ENCODE measurements at regions not wholly inside any gene's neighbourhood (a gene's known extent, or its start where the extent isn't known, plus 50 kb on each side); places are given as distances from the start of the nearest gene placed in this dataset.

DNA sequence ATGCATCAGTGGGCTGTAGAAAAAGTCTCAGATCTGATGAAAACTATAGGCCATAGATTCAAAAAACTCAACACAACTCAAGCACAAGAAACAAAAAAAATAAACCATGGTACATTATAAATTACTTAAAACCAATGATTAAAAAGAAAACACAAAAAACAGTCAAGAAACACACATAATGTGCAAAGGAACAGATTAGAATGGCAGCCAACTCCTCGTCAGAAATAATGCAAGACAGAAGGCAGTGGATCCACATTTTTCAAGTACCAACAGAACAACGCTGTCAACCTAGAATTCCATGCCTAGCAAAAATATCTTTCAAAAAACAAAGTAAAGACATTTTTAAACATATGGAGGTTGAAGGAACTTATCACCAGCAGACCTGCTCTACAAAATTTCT is 69.7 kb downstream of the PSMB1 start:
- no peak for DNase-seq (ENCODE audit: low read depth)

DNA sequence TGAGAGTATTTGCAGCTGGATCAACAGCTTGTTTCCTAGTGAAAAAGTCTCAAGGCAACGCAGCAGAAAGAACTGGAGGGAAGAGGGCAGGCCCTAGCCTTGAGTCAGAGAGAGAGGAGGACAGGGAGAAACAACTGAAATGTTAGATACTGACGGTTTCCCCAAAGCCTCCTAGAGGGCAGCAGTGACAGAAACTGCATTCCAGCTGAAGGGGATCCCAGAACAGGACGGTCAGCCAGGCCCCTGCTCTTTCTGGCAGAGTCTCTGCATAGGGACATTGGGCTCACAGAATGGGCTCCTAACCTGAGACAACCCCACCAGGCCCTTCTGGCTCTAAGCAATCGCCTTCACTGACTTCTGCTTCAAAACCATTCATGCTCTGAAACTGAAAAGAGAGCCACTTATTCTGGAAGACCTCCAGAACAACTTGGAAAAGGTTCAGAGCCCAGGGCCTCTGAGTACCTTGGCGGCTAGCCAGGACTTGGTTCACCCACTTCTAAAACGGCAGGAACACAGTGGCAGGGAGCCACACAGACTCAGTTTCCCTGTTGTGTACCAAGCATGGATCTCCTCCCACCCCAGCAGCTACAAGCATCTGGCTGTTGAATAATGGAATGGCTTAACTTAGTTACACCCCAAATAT is 72.9 kb downstream of the PSMB1 start:
- DNase-seq (ENCODE audit: low read depth) = peak; percentile 29

DNA sequence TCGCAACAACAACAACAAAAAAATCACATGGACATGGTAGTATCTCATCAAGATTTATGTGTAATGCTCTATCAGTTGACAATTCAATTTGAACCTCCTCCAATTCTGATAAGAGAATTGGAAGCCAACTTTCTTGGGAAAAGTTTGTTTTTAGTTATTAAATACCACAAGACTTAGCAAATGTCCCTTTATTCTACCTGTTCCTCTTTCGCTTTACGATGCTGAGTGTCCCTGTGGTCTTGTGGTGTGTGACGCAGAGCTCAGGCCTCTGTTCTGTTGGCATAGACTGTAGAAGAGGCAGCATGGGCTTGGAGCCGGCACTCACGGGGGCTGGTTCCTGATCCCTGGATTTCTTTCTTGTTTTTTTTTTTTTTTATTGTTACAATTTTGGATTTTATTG is 76.7 kb downstream of the PSMB1 start:
- no peak for DNase-seq (ENCODE audit: low read depth)

DNA sequence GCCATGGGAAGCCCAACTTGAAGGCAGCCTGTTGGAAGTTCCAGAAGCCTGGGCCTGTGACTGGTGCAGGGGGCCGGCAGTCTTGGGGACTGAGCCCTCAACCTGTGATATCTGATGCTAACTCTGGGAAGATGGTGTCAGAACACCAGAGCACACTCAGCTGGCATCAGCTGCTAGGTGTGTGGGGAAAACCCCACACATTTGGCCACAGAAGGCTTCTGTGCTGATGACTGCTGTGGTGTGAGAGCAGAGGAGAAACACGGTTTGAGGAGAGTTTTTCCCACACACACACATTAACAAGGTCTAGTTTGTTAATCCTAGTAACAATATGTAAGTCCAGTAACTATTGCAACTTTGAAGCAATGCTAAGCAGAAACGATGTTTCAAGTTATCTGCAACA is 78.0 kb downstream of the PSMB1 start:
- no peak for DNase-seq (ENCODE audit: low read depth)

DNA sequence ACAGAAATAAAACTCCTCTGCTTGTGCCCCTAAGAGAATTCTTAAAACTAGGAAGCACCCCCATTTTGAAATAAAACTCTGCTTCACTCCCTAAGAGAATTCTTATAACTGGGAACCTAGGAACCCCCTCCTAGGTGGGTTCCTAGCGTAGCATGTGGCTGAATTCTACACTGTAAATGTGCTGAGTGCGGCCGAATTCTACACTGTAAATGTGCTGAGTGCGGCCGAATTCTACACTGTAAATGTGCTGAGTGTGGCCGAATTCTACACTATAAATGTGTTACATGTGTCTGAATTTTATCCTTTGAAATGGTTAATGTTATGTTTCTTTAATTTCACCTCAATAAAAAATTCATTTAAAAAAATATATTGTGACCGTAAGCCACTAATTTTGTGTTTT is 79.3 kb downstream of the PSMB1 start:
- no peak for DNase-seq (ENCODE audit: low read depth)

DNA sequence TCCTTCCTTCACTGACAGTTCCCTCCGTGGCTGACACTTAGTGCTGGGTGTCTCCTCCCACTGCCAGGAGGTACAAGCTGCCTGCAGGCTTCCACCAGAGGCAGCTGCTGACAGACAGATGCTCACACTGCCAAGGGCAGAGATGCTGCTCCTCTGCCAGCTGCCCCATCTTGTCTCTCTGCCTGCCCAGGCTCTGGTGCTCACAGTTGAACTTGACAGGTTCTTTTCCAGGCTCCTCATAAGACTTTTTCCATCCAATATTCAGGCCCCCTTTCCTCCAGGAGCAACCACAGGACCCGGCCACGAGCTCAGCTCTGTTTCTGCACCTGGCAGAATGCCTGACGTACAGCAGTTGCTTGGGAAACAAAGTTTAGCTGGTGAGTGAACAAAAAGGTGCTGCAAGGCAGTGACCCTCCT is 79.8 kb downstream of the PSMB1 start:
- DNase-seq (ENCODE audit: low read depth) = no peak

DNA sequence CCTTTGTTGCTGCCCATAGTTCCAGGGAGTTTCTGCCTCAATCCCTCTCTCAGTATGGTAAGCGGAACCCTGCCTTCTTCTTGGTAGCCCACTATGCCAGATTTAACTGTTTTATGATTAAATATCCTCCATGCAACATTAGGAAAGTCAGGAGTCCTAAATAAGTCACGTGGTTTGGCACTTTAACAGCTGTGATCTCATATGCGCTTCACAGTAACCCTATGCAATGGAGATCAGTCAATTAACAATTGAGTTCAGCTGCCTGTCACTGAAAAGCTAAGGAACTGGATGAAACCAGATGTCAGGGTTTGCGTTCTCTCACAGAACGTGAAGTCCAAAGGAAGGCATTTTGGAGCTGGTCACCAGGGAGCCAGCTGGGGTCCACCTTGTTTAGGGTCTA is 81.6 kb downstream of the PSMB1 start:
- no peak for DNase-seq (ENCODE audit: low read depth)

DNA sequence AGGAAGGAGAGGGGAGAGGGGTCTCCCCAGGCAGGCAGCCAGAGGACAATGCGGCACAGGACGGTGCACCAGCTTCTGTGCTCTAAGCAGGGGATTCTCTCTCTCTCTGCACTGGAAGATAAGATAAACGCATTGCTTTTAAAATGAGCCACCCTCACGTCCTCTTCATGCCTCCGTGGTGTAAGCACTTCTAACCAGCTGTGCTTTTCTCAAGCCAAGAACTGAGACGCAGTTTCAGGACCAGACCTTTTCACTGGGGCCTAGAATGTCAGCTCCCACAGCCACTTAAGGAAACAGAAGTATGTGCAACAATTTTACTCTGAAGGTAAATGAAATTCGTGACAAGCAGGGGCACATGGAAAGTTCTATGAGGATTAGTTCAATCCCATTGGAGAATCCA is 82.4 kb downstream of the PSMB1 start:
- no peak for DNase-seq (ENCODE audit: low read depth)

DNA sequence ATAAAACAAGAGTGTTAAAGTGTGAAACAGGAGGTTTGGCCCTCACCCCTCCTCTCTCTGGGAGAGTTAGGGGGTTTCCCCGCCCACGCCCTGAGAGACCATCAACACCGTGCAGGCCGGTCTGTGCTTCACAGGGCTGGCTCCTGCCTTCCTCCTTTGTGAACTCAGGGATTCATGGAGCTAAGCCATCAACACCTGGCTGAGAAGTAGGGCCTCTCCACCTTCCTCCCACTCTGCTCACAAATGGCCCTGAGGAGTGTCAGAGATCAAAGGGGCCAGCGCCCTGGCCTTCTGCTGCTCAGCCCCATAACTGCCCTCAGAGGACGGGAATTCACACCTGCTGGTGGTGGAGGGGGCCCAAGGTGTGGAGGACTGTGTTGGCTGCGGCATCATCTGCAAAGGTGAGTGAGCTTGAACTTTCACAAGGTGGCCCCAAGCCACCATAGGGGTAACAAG is 88.6 kb downstream of the PSMB1 start:
- DNase-seq (ENCODE audit: low read depth) = no peak

DNA sequence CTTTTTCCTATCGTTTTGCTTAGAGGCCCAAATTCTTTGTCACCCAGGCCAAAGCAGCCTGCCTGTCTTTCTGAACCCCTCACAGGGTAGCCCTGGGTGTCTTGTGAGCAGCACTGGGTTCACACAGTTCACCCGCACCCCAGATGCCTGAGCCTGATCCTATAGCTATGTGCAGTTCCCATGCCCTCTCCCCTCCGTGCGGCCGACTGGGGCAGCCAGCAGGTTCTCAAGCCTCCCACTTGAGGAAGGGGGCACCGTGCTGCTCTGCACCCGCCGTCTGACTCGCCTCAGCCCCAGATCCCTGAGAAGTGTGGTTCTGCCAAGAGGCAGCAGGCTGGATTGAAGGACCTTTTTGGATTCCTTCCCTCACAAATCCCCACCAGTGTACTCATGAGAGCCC is 89.0 kb downstream of the PSMB1 start:
- DNase-seq (ENCODE audit: low read depth) = no peak

DNA sequence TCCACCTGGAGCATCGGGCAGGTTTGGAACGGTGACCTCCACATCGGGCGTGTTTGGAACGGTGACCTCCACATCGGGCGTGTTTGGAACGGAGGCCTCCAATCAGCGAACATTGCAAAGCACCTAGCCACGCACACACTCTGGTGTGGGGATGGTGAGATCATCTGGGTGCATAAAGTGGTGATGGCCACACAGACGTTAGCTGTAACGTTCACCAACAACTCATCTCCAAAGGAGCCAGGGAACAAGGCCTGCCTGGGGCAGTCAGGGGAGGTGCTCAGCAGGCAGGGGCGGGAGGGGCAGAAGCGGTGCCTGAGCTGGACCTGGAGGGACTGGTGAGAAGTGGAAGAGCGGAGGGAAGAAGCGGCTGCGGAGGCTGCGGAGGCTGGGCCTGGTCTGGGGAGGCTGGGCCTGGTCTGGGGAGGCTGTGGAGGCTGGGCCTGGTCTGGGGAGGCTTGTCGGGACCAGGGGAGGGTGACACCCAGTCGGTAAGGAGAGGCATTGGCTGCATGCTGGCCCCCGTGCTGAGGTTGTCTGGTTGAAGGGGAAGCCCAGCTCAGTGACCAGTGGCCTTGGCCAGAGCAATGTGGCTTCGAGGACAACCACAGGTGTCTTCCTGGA is 89.9 kb downstream of the PSMB1 start:
- DNase-seq (ENCODE audit: low read depth) = no peak

DNA sequence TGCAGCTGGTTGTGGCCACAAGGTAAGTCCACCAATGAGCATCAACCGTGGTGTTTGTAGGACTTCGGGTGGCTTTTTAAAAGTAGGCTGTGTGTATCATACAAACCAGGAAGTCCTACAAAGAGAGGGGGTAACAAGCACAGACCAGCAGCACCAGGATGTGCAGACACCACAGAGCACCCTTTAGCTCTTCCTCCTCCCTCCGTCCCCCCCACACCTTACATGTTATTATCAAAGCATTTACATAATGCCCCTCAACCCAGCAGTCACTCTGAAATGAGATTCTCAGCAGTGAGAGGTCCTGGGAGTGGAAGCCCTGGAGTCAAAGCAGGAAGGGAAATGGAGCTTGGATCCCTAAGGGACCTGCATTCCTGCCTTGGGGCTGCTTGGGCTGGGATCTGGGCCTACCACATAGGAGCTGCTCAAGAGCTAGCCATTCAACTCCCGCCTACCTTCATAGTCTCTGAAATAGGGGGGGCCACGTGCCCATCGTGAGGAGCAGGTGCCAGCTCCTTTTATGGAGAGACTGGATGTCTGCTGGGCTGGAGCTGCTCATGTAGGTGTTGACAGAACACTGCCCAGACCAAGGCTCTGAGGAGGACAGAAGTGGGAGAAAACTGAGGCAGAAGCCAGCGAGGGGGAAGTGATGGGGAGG is 90.6 kb downstream of the PSMB1 start:
- DNase-seq (ENCODE audit: low read depth) = no peak

DNA sequence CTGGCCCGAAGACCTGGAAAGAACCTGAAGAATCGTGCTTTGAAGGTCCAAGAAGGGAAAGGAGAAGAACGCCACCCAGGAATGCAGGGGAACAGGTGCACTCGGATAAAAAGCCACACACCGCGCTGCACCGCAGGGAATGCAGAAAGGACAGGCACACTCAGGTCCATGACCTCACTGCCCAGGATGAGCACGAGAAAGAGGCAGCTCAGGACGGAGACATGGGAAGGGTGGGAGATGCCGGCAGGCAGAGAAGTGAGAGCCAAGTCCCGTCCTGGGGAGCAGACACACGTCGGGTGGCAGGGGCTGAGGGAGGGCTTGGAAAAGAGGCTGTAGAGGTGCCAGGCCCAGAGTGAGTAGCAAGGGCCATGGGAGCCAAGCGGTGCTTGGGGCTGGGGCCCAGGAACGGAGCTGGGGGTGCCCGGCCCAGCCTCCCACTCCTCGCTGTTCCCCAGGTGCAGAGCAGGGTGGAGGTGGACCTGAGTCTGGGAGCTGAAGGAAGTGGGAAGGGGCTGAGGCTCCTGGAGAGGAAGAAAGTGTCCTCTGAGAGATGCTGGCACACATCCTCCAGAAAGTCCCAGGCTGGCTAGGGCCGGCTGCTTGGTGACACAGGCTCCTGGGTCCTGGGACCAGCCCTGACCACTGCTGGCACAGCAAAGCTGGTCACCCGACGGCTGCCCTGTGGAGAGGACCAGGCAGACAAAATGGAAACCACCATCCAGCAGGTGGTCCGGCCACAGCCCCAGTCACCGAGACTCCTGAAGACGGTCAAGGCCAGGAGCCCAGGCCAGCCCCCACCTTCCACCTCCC is 91.3 kb downstream of the PSMB1 start:
- DNase-seq (ENCODE audit: low read depth) = no peak

DNA sequence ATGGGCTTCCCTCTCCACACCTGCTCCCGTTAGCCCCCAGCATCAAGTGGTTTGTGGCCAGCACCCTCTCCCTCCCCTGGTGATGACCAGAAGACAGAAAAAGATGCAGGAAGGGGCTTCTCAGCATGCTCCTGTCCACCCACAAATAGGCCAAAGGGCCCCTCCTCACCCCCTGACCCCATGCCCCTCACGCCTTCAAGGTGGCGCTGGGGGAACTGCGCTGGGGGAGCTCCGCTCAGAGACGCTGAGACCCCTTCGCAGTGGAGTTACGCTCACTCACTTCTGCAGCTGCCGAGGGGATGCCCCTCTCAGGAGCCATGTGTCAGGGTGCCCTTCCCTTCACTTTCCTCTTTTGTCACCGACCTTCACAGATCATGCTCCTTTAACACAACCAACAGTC is 92.0 kb downstream of the PSMB1 start:
- DNase-seq (ENCODE audit: low read depth) = no peak

DNA sequence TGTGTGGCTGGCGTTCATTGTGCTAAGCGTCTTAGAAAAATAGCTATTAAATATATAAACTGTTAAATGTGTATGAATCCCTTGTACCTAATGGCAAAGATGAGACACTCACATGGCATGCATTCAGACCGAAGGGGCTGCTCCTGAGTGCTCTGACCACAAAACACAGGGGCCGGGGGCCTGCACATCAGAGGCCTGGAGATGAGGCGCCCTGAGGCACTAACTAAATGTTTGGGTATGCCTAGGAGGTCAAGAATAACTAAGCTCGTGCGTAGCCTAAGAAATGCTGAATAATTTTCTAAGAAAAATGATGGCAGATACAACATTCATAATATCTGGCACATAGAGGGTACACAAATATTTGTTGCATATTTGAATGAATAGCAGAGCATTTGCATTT is 92.5 kb downstream of the PSMB1 start:
- no peak for DNase-seq (ENCODE audit: low read depth)

DNA sequence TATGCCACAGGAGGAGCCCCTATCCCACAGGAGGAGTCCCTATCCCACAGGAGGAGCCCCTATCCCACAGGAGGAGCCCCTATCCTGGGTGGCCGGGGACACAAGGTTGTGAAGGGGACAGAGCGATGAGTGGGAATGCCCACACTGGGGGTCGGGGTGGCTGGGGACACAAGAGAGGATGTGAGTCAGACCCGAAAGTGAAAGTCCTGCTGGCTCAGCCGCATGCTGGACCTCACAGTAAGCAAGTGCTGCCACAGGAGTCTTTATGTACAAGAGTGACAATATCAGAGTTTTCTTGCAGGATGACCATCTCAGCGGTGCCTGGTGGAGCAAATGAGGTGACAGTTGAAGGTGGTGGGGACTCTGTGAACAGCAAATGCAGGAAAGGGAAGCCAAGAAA is 93.7 kb downstream of the PSMB1 start:
- peak; percentile 55 for DNase-seq (ENCODE audit: low read depth)

DNA sequence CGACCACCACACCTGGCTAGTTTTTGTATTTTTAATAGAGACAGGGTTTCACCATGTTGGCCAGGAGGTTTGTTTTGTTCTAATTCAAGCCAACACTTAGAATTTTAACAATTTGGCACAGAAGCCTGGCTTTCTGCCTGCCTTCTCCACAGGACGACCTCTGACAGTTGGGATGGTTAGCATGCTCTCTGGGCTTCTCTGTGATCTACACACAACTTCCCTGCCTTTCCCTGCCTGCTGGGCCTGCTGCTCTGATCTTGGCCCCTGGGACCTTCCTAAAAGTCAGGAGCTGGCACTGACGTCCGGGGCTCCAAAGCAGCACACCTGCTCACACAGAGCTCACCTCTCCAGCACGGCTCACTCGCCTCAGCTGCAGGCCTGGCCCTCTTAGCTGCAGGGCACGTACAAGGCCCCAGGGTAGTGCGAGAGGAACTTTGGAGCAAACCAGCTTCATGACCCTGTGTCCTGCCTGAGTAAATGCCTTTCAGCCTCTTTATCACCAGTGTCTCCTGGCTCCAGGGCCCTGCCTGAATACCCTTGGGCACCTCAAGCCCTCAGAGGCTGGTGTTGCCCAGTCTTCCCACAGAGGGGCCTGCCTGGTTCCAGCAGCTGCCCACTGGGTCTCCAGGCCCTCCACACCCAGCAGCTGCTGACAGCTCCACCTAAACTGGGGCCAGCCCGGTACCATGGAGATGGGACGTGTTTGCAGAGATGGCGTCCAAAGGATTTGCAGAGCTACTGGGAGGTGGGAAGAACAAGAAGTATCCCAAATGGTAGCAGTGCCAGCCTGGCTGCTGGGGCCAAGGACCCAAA is 96.0 kb downstream of the PSMB1 start:
- no peak for DNase-seq (ENCODE audit: low read depth)

Data from iris pigment epithelial cell (primary cell).